Astrocyte (in vitro differentiated cells and primary cell): ENCODE measurements at regions not wholly inside any gene's neighbourhood (a gene's known extent, or its start where the extent isn't known, plus 50 kb on each side); places are given as distances from the start of the nearest gene placed in this dataset.

Source experiments
- DNase-seq: peaks from one replicate; pipeline ENCODE4 v3.0.0-alpha.2; 2010; ENCODE audit warnings: low read depth
- FAIRE-seq: peaks from 2 replicates; lab custom pipeline; 2011; peaks lifted over from hg19 to GRCh38; lab: Jason Lieb, UNC
- H2AFZ ChIP-seq: 2 replicates; pipeline ENCODE4 v1.6.0; 2012; ENCODE audit warnings: low read depth, low read length, inconsistent platforms
- H3K27ac ChIP-seq: 2 replicates; pipeline ENCODE4 v1.5.1; 2011; ENCODE audit warnings: low read depth, low read length, inconsistent platforms
- H3K27me3 ChIP-seq: 2 replicates; pipeline ENCODE4 v1.6.0; 2011; ENCODE audit warnings: low read length, inconsistent platforms; ENCODE audit not compliant: insufficient read depth
- H3K36me3 ChIP-seq: 2 replicates; pipeline ENCODE4 v1.5.1; 2011; ENCODE audit warnings: low read length, inconsistent platforms; ENCODE audit not compliant: insufficient read depth
- H3K4me1 ChIP-seq: 2 replicates; pipeline ENCODE4 v1.5.1; 2011; ENCODE audit warnings: low read length, inconsistent platforms; ENCODE audit not compliant: insufficient read depth
- H3K4me2 ChIP-seq: 2 replicates; pipeline ENCODE4 v1.6.0; 2012; ENCODE audit warnings: low read length, inconsistent platforms
- H3K4me3 ChIP-seq: 2 replicates; pipeline ENCODE4 v1.5.1; 2011; ENCODE audit warnings: low read depth, mild to moderate bottlenecking, low read length, inconsistent platforms; ENCODE audit not compliant: insufficient read depth
- H3K79me2 ChIP-seq: 2 replicates; pipeline ENCODE4 v1.6.0; 2012; ENCODE audit warnings: mild to moderate bottlenecking, low read length, inconsistent platforms; ENCODE audit not compliant: insufficient read depth
- H3K9ac ChIP-seq: 2 replicates; pipeline ENCODE4 v1.6.0; 2012; ENCODE audit warnings: mild to moderate bottlenecking, low read length, inconsistent platforms
- H3K9me3 ChIP-seq: 2 replicates; pipeline ENCODE4 v1.5.1; 2012; ENCODE audit warnings: low read depth, mild to moderate bottlenecking, low read length, inconsistent platforms; ENCODE audit not compliant: insufficient read depth
- H4K20me1 ChIP-seq: 2 replicates; pipeline ENCODE4 v1.6.0; 2012; ENCODE audit warnings: low read length, inconsistent platforms; ENCODE audit not compliant: insufficient read depth
- H3K27ac Mint-ChIP-seq: one replicate; pipeline ENCODE4 v1.8.0; 2021; ENCODE audit warnings: mild to moderate bottlenecking, mixed read lengths; ENCODE audit not compliant: unreplicated experiment
- H3K27me3 Mint-ChIP-seq: one replicate; pipeline ENCODE4 v1.8.0; 2021; ENCODE audit warnings: low read depth, mixed read lengths; ENCODE audit not compliant: unreplicated experiment
- H3K36me3 Mint-ChIP-seq: one replicate; pipeline ENCODE4 v1.8.0; 2021; ENCODE audit warnings: low read depth, mixed read lengths; ENCODE audit not compliant: unreplicated experiment
- H3K4me1 Mint-ChIP-seq: one replicate; pipeline ENCODE4 v1.8.0; 2021; ENCODE audit warnings: low read depth, mixed read lengths; ENCODE audit not compliant: unreplicated experiment
- H3K4me3 Mint-ChIP-seq: one replicate; pipeline ENCODE4 v1.8.0; 2021; ENCODE audit warnings: mild to moderate bottlenecking, moderate library complexity, mixed read lengths; ENCODE audit not compliant: unreplicated experiment
- H3K9me3 Mint-ChIP-seq: one replicate; pipeline ENCODE4 v1.8.0; 2021; ENCODE audit warnings: mild to moderate bottlenecking, mixed read lengths; ENCODE audit not compliant: unreplicated experiment
- CTCF ChIP-seq: IDR thresholded peaks from 2 replicates; pipeline ENCODE4 v1.5.1; 2011; ENCODE audit warnings: low read depth, mild to moderate bottlenecking, inconsistent platforms, low read length, moderate library complexity; ENCODE audit not compliant: insufficient read depth
- EZH2 ChIP-seq: IDR thresholded peaks from 2 replicates; pipeline ENCODE4 v1.6.1; 2012; ENCODE audit warnings: mild to moderate bottlenecking, low read length, inconsistent platforms; ENCODE audit not compliant: insufficient read depth

- H3K27ac Mint-ChIP-seq = no peak overlapping the region
- Histone ChIP-seq H3K79me2 (no peaks in the 10 kb centered on the region), H2AFZ (no peak overlapping the region), H3K9me3 (no peaks in the 10 kb centered on the region), H3K9ac (no peak overlapping the region), H4K20me1 (no peaks in the 10 kb centered on the region), H3K4me3 (no peak overlapping the region), H3K4me2 (no peak overlapping the region), H3K27me3 (no peaks in the 10 kb centered on the region), H3K27ac (no peak overlapping the region), H3K36me3 (no peaks in the 10 kb centered on the region), H3K4me1 (no peaks in the 10 kb centered on the region)
- H3K27me3 Mint-ChIP-seq = no peaks in the 10 kb centered on the region
- no peaks in the 10 kb centered on the region for H3K36me3 Mint-ChIP-seq
- no peak for TF ChIP-seq CTCF
- TF ChIP-seq EZH2 = no peak
- H3K4me3 Mint-ChIP-seq = no peak overlapping the region
- DNase-seq (no peak), FAIRE-seq (no peak)
- H3K4me1 Mint-ChIP-seq = peaks cover 6% of the 10 kb centered on the region
- no peaks in the 10 kb centered on the region for H3K9me3 Mint-ChIP-seq
Observed at GRCh38 chr6:91144126-91144525, 557.3 kb upstream of the MAP3K7 start.

GRCh38 chr6:91142154-91142553 lies 555.3 kb upstream of the MAP3K7 start:
- no peak overlapping the region for H3K27ac ChIP-seq
- H3K27me3 ChIP-seq = no peaks in the 10 kb centered on the region

More at GRCh38 chr6:91142154-91142553, 555.3 kb upstream of the MAP3K7 start:
- Histone ChIP-seq H4K20me1 (no peaks in the 10 kb centered on the region), H3K79me2 (no peaks in the 10 kb centered on the region), H3K36me3 (no peaks in the 10 kb centered on the region), H3K4me3 (no peak overlapping the region), H3K4me1 (no peaks in the 10 kb centered on the region), H3K9ac (no peak overlapping the region), H3K9me3 (no peaks in the 10 kb centered on the region), H3K4me2 (no peak overlapping the region), H2AFZ (no peak overlapping the region)
- TF ChIP-seq EZH2 (no peak), CTCF (no peak)
- Mint-ChIP-seq H3K27me3 (no peaks in the 10 kb centered on the region), H3K4me1 (no peaks in the 10 kb centered on the region), H3K27ac (no peak overlapping the region), H3K9me3 (no peaks in the 10 kb centered on the region), H3K36me3 (no peaks in the 10 kb centered on the region), H3K4me3 (no peak overlapping the region)
- DNase-seq = no peak
- FAIRE-seq = no peak
